ENCODE measurements at regions not wholly inside any gene's neighbourhood (a gene's known extent, or its start where the extent isn't known, plus 50 kb on each side); places are given as distances from the start of the nearest gene placed in this dataset.

- Histone ChIP-seq H3K4me3 (no peak overlapping the region), H3K4me1 (no peaks in the 10 kb centered on the region), H3K9me3 (no peaks in the 10 kb centered on the region), H3K27me3 (ENCODE audit: low read depth) (no peaks in the 10 kb centered on the region), H3K27ac (no peak overlapping the region), H3K36me3 (no peaks in the 10 kb centered on the region)
- intact Hi-C loops (cut with DNase I): no loop called here
- no peak for ATAC-seq
- TF ChIP-seq CTCF (IDR thresholded peaks at IDR 0.05): no peak
- DNase-seq: no peak
Measured at GRCh38 chr6:76135481-76135880, 63.0 kb upstream of the IMPG1 start.

GRCh38 chr6:76134651-76135050 is 62.2 kb upstream of the IMPG1 start:
- H3K27ac ChIP-seq: no peak overlapping the region
- no peaks in the 10 kb centered on the region for H3K27me3 ChIP-seq (ENCODE audit: low read depth)
- no peak overlapping the region for H3K4me3 ChIP-seq
- no peaks in the 10 kb centered on the region for H3K9me3 ChIP-seq
- H3K4me1 ChIP-seq: no peaks in the 10 kb centered on the region
- intact Hi-C loops (cut with DNase I): no loop called here
- TF ChIP-seq CTCF (IDR thresholded peaks at IDR 0.05): no peak
- H3K36me3 ChIP-seq: no peaks in the 10 kb centered on the region
- DNase-seq: no peak
- no peak for ATAC-seq

- intact Hi-C loops (cut with DNase I): no loop called here
- DNase-seq (no peak), ATAC-seq (no peak)
- Histone ChIP-seq H3K27me3 (ENCODE audit: low read depth) (no peaks in the 10 kb centered on the region), H3K4me1 (no peaks in the 10 kb centered on the region), H3K27ac (no peak overlapping the region), H3K4me3 (no peak overlapping the region), H3K9me3 (peaks cover 3% of the 10 kb centered on the region), H3K36me3 (no peaks in the 10 kb centered on the region)
- TF ChIP-seq CTCF (IDR thresholded peaks at IDR 0.05): no peak
Measured at GRCh38 chr6:76124018-76124417, 51.6 kb upstream of the IMPG1 start.

Data from lower lobe of right lung (tissue), 2 donors.